GM12891 (cell line): ENCODE measurements at regions not wholly inside any gene's neighbourhood (a gene's known extent, or its start where the extent isn't known, plus 50 kb on each side); places are given as distances from the start of the nearest gene placed in this dataset.

ENCODE experiments used
- DNase-seq: peaks from one replicate; pipeline ENCODE4 v3.0.0; 2011; ENCODE audit warnings: low spot score; ENCODE audit not compliant: insufficient read length
- FAIRE-seq: peaks from 2 replicates; lab custom pipeline; 2011; peaks lifted over from hg19 to GRCh38; lab: Jason Lieb, UNC
- PAX5 ChIP-seq: IDR thresholded peaks from 2 replicates; pipeline ENCODE4 v1.6.1; 2011; ENCODE audit warnings: low read length, moderate library complexity, mild to moderate bottlenecking; ENCODE audit not compliant: insufficient read depth, severe bottlenecking
- POLR2A ChIP-seq: IDR thresholded peaks from 2 replicates; pipeline ENCODE4 v1.6.1; 2011; ENCODE audit warnings: low read depth, low read length, control low read depth
- POLR2AphosphoS5 ChIP-seq: IDR thresholded peaks from 2 replicates; pipeline ENCODE4 v1.6.1; 2011; ENCODE audit warnings: low read depth, low read length, control low read depth
- POU2F2 ChIP-seq: IDR thresholded peaks from 2 replicates; pipeline ENCODE4 v1.6.1; 2011; ENCODE audit warnings: low read depth, mild to moderate bottlenecking, control low read depth, low read length, moderate library complexity
- SPI1 ChIP-seq: IDR thresholded peaks from 2 replicates; pipeline ENCODE4 v1.6.1; 2011; ENCODE audit warnings: low read depth, low read length, control low read depth
- TAF1 ChIP-seq: IDR thresholded peaks from 2 replicates; pipeline ENCODE4 v1.6.1; 2011; ENCODE audit warnings: low read depth, low read length, control low read depth

DNA sequence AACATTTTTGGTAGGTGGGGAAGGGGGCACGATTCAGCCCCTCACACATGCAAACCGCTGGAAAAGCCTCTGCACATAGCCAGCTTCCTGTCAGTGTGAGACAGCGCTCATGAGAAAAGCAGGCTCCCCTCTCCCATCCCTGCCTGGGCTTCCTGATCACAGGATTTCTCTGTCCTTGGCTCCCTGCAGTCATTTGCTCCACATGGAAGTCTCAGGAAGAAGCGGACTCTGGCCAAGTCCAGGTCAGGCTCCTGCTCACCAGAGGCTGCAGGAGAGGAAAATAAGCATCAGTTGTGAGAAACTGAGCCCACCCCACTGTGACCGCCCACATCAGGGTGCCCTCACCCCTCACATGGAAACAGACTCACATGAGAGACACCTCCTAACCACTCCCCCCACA lies 664.3 kb upstream of the TENM3 start:
- FAIRE-seq: no peak
- TF ChIP-seq SPI1: no peak
- DNase-seq: no peak

DNA sequence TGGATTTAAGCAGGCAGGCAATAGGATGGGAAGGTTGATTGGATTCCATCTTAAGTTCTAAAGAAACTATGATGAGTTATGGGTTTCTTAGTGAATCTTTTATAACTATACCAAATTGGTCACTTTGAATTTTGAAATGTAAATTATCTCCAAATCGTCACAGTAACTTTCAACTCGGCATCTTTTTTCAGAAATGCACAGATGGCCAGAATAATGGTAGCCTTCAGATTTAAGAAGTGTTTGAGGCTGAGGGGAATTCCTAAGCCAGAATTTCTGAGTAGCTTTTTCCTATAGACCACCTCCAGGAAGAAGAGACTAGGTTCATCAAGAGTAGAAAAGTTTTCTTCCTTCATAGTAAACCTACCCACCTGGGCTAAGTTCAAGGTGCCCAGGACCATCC lies 663.7 kb upstream of the TENM3 start:
- no peak for TF ChIP-seq PAX5
- FAIRE-seq (no peak), DNase-seq (no peak)

DNA sequence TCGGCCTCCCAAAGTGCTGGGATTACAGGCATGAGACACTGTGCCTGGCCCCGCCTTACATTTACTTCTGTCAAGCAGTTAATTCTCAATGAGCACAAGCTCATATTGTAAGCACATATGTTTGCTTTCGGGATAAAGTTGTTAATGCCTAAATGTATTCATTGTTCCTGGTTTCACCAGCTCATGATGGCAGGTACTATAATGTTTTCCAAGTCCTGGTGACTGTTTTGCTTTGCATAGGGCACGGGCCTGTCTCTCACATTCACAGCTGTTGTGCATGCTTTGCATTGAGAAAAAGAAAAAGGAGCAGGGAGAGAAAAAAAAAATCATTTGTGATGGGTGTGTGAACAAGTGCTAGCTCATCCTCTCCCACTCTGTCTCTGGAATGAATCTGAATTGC lies 661.2 kb upstream of the TENM3 start:
- DNase-seq: no peak
- TF ChIP-seq POLR2A: no peak
- TF ChIP-seq POLR2AphosphoS5: no peak
- TF ChIP-seq POU2F2: no peak
- no peak for TF ChIP-seq SPI1
- TF ChIP-seq PAX5: no peak
- TF ChIP-seq TAF1: no peak
- no peak for FAIRE-seq

DNA sequence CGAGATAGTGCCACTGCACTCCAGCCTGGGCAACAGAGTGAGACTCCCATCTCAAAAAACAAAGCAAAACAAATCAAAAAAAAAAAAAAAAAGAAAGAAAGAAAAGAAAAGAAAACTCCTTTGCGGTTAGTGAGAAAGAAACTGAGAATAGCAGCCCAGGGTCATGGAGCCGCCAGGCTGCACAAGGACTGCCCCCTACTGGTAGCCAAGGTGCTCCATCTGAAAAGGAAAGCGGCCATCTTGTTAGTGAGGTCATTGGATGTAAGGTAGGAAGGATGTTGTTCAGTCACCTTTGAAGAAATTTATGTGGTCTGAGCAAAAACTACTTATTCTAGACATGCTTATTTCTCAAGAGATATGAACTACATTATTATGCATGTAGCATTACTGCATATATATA lies 660.6 kb upstream of the TENM3 start:
- TF ChIP-seq POLR2AphosphoS5: no peak
- no peak for FAIRE-seq
- DNase-seq: no peak

DNA sequence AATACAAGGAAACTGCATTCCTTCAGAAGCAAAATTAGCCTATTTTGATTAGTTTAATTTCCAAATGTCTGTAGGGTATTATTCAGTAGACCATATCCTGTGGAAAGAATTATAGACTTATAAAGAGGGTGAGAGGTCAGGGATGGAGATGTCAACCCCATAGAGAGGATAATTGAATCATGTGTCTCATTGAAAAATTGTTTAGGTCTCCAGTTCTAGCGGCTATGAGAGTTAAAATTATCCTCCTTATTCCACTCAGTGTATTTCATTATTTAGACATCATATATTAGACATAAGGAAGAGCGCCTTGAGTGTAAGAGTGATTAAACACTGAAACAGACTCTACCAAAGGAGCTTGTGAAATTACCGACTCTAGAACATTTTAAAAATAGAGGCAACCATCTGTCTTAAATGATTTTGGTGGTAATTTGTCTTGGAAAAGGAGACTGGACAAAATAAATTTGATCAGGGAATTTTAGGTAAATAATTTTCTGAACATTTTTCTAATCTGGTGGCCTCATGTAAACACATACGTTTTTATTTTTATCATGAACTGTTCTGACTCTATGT lies 654.4 kb upstream of the TENM3 start:
- no peak for TF ChIP-seq POLR2A
- TF ChIP-seq POLR2AphosphoS5: no peak
- TF ChIP-seq SPI1: no peak
- no peak for TF ChIP-seq TAF1
- no peak for FAIRE-seq
- no peak for DNase-seq

DNA sequence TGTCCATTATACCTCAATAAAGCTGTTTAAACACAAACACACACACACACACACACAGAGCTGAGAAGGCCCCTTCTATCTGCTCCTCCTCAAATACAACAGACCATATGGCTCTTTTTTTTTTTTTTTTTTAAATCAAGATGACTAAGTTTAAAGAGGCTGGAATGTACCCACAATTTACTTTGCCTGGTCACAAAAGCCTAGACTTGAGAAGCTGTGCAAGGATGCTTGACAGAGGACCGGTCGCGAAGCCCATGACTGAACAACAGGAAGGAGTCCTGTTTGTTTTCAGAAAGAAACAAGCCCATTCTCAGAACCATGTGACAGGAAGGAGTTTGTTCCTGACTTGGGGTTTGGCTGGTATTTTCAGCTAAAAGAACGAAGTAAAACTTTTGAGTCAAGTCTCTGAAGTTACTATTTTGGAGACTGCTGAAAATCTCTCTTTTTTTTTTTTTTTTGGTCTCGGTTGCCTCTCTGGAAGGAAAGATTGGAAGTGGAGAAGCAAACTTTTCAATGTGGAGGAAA lies 650.9 kb upstream of the TENM3 start:
- FAIRE-seq (no peak), DNase-seq (no peak)
- TF ChIP-seq PAX5 (no peak), POU2F2 (no peak), TAF1 (no peak), SPI1 (no peak), POLR2AphosphoS5 (no peak), POLR2A (no peak)

DNA sequence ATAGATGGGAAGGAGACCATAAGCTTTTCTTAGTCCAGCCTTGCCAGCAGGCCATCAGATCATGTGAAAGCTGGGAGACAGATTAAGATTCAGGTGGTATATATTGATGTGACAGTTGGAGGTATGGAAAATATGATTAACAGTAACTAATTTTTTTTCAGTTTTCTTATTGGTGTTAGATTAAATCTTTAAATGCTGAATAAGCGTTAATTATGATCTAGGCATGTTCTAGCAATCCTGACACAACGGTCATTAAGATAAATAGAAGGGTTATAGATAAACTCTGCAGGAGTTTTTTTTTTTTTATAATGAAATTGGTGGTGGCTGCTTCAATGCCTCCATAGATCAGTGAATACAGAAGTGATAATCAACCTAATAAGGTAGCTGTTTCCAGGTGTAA lies 649.5 kb upstream of the TENM3 start:
- DNase-seq (no peak), FAIRE-seq (no peak)
- TF ChIP-seq POLR2A (no peak), POU2F2 (no peak), TAF1 (no peak), PAX5 (no peak), SPI1 (no peak), POLR2AphosphoS5 (no peak)

DNA sequence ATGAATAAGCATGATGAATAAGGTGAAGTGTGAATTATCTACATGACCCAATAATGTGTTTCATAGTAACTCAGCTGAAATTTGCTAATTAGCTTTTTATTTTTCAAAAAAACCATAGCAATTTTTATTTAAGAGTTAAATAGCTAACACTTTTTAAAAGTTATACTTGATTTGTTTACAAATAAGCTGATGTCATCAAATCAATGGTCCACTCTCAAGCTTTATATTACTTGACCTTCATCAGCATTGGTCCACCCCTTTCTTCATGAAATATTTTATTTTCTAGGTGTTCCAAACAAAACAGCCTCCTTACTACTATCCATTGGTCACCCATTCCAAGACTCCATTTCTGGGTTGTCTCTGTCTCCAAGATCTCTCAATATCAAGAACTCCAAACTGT lies 649.0 kb upstream of the TENM3 start:
- no peak for FAIRE-seq
- TF ChIP-seq PAX5: no peak
- no peak for DNase-seq

DNA sequence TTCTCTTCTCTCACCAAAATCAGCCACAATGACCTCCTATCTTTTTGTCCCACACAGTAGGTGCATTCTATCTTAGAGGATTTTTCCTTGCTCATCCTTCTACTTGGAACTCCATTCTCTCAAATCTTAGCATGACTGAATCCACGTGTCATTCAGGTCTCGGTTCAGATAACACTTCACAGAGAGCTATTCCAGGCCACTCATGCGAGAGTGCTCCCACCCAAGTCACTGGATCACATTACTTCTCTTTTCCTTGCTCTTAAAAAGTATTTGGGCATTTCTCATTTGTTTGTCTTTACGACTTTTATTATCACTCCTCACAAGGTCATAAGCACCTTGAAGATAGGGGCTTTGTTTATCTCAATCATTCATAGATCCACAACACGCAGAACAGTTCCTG lies 647.5 kb upstream of the TENM3 start:
- DNase-seq (no peak), FAIRE-seq (no peak)
- TF ChIP-seq POLR2AphosphoS5: no peak
- no peak for TF ChIP-seq POLR2A
- TF ChIP-seq POU2F2: no peak
- no peak for TF ChIP-seq PAX5
- no peak for TF ChIP-seq SPI1
- TF ChIP-seq TAF1: no peak

DNA sequence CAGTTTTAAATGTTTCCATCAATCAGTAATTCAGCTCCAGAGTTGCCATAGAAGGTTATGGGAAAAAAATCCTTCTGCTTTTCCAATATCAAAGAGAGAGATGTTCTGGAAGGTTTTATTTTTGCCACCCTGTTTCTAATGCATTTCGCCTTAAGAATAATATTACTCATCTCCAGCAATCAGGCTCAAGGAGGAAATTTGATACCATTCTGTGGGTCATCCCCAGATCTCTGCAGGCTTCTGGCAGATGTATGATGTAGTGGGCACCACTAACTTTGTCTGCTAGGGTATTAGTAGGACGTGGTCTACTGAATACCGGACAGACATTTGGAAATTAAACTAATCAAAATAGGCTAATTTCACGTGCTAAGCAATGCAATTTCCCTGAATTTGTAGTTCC lies 645.4 kb upstream of the TENM3 start:
- no peak for TF ChIP-seq POLR2AphosphoS5
- no peak for TF ChIP-seq TAF1
- no peak for TF ChIP-seq SPI1
- TF ChIP-seq POLR2A: no peak
- no peak for TF ChIP-seq PAX5
- no peak for TF ChIP-seq POU2F2
- no peak for FAIRE-seq
- no peak for DNase-seq

DNA sequence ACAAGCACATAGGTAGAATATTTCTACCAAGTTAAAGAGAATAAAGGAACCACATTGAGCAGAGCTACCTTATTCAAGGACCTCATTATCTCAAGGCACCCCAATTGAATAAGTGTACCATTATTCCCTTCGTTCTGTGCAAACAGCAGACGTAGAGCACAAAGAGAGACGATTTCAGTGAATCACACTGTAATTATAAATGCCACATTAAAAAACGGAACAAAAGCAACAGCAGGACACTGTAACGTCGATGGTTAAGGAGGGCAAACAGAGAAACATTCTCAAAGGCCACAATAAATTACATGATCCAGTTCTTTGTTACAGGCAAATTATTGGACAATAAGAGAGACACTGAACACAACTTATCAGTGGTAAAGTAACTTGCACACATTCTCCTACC lies 644.1 kb upstream of the TENM3 start:
- no peak for FAIRE-seq
- DNase-seq: no peak
- TF ChIP-seq SPI1 (no peak), POLR2AphosphoS5 (no peak), PAX5 (no peak), POLR2A (no peak), POU2F2 (no peak), TAF1 (no peak)
